Right atrium auricular region (tissue), 2 donors: ENCODE measurements at regions not wholly inside any gene's neighbourhood (a gene's known extent, or its start where the extent isn't known, plus 50 kb on each side); places are given as distances from the start of the nearest gene placed in this dataset.

Experiments
- DNase-seq: peaks from one replicate; pipeline ENCODE4 v3.0.0-alpha.2; 2019; ENCODE audit warnings: low spot score
- H3K27ac ChIP-seq, 2 donors: fragments of 200-600 bp; sonication (generic); 1 replicate in 1 of 2; 2 replicates in 1 of 2; pipeline ENCODE4 v1.5.1; 2016 to 2019
- H3K27me3 ChIP-seq, 2 donors: fragments of 200-600 bp; sonication (generic); one replicate each; pipeline versions ENCODE4 v1.5.1 to v1.6.0; 2017 to 2019
- H3K36me3 ChIP-seq: fragments of 200-600 bp; sonication (generic); one replicate; pipeline ENCODE4 v1.5.1; 2016
- H3K4me1 ChIP-seq, 2 donors: fragments of 200-600 bp; sonication (generic); one replicate each; pipeline versions ENCODE4 v1.5.1 to v1.6.0; 2017 to 2019
- H3K4me3 ChIP-seq, 2 donors: fragments of 200-600 bp; sonication (generic); 1 replicate in 1 of 2; 2 replicates in 1 of 2; pipeline ENCODE4 v1.5.1; 2017 to 2019; ENCODE audit warnings: mild to moderate bottlenecking in 1 of 2, moderate library complexity in 1 of 2
- H3K9me3 ChIP-seq, 2 donors: fragments of 200-600 bp; sonication (generic); one replicate each; pipeline ENCODE4 v1.5.1; 2019
- CTCF ChIP-seq, 2 donors: fragments of 200-600 bp; sonication (generic); IDR thresholded peaks; one replicate each; pipeline ENCODE4 v1.5.1; 2019; ENCODE audit warnings: antibody characterized with exemption in 2 of 2

- no peak for DNase-seq
- no peaks in the 10 kb centered on the region for H3K4me1 ChIP-seq
- no peaks in the 10 kb centered on the region for H3K9me3 ChIP-seq
- H3K27ac ChIP-seq = no peak overlapping the region
- H3K36me3 ChIP-seq = no peaks in the 10 kb centered on the region
- no peaks in the 10 kb centered on the region for H3K27me3 ChIP-seq
- TF ChIP-seq CTCF (IDR thresholded peaks at IDR 0.05) = no peak
- H3K4me3 ChIP-seq = no peak overlapping the region
Measured at GRCh38 chr3:18791182-18791581, 357.1 kb upstream of the KCNH8 start.

- no peak for DNase-seq
- Histone ChIP-seq H3K4me3 (no peak overlapping the region), H3K4me1 (no peaks in the 10 kb centered on the region), H3K9me3 (no peaks in the 10 kb centered on the region), H3K27ac (no peak overlapping the region), H3K36me3 (no peaks in the 10 kb centered on the region), H3K27me3 (no peaks in the 10 kb centered on the region)
- TF ChIP-seq CTCF (IDR thresholded peaks at IDR 0.05) = no peak
Measured at GRCh38 chr3:18790384-18790783, 357.9 kb upstream of the KCNH8 start.

- Histone ChIP-seq H3K4me1 (no peaks in the 10 kb centered on the region), H3K36me3 (no peaks in the 10 kb centered on the region), H3K9me3 (no peaks in the 10 kb centered on the region), H3K27ac (no peak overlapping the region), H3K27me3 (no peaks in the 10 kb centered on the region), H3K4me3 (no peak overlapping the region)
- no peak for DNase-seq
- no peak for TF ChIP-seq CTCF (IDR thresholded peaks at IDR 0.05)
Measured at GRCh38 chr3:18789734-18790133, 358.6 kb upstream of the KCNH8 start.

- Histone ChIP-seq H3K4me1 (no peaks in the 10 kb centered on the region), H3K36me3 (no peaks in the 10 kb centered on the region), H3K27me3 (no peaks in the 10 kb centered on the region), H3K4me3 (no peak overlapping the region), H3K9me3 (no peaks in the 10 kb centered on the region), H3K27ac (no peak overlapping the region)
- DNase-seq = no peak
- TF ChIP-seq CTCF (IDR thresholded peaks at IDR 0.05) = no peak
Measured at GRCh38 chr3:18787441-18787840, 360.9 kb upstream of the KCNH8 start.

- Histone ChIP-seq H3K36me3 (no peaks in the 10 kb centered on the region), H3K4me1 (no peaks in the 10 kb centered on the region), H3K9me3 (no peaks in the 10 kb centered on the region), H3K27ac (no peak overlapping the region), H3K4me3 (no peak overlapping the region), H3K27me3 (no peaks in the 10 kb centered on the region)
- no peak for TF ChIP-seq CTCF (IDR thresholded peaks at IDR 0.05)
- no peak for DNase-seq
Measured at GRCh38 chr3:18786650-18787323, 361.5 kb upstream of the KCNH8 start.

GRCh38 chr3:18782191-18782590, 357.1 kb upstream of the SATB1 start:
- no peak for DNase-seq
- no peak for TF ChIP-seq CTCF (IDR thresholded peaks at IDR 0.05)
- H3K36me3 ChIP-seq = no peaks in the 10 kb centered on the region
- no peaks in the 10 kb centered on the region for H3K9me3 ChIP-seq
- no peak overlapping the region for H3K4me3 ChIP-seq
- no peaks in the 10 kb centered on the region for H3K4me1 ChIP-seq
- no peaks in the 10 kb centered on the region for H3K27me3 ChIP-seq
- no peak overlapping the region for H3K27ac ChIP-seq
